ENCODE measurements at regions not wholly inside any gene's neighbourhood (a gene's known extent, or its start where the extent isn't known, plus 50 kb on each side); places are given as distances from the start of the nearest gene placed in this dataset.

DNA sequence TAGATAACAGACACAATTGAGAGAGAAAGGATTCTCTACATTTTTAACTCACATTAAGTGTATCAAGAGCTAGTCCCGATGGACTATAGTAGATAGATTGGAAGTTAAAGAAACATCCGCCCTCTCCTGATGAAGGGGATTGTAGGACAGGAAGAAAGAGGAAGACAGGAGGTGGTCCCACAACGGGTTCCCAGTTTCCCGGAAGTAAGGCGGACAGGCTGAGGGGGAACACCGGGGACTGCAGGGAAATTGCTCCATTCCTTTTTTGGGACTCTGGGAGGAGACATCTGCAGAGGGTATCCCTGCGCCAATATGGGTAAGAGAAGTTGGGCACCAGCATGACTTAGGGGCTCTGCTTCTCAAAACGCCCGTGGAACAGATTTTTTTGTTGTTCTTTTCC lies 177.5 kb upstream of the ATF7IP start:
- no peak for DNase-seq (ENCODE audit: extremely low read depth, insufficient read length)
- Histone ChIP-seq H3K27me3 (replicated peaks; ENCODE audit: control insufficient read depth, insufficient read depth, low read length) (no peaks in the 10 kb centered on the region), H3K36me3 (ENCODE audit: control insufficient read depth, insufficient read depth, low read length) (no peaks in the 10 kb centered on the region), H3K4me3 (replicated peaks; ENCODE audit: low read depth, low read length) (no peak overlapping the region)
- TF ChIP-seq, protein P1, sequence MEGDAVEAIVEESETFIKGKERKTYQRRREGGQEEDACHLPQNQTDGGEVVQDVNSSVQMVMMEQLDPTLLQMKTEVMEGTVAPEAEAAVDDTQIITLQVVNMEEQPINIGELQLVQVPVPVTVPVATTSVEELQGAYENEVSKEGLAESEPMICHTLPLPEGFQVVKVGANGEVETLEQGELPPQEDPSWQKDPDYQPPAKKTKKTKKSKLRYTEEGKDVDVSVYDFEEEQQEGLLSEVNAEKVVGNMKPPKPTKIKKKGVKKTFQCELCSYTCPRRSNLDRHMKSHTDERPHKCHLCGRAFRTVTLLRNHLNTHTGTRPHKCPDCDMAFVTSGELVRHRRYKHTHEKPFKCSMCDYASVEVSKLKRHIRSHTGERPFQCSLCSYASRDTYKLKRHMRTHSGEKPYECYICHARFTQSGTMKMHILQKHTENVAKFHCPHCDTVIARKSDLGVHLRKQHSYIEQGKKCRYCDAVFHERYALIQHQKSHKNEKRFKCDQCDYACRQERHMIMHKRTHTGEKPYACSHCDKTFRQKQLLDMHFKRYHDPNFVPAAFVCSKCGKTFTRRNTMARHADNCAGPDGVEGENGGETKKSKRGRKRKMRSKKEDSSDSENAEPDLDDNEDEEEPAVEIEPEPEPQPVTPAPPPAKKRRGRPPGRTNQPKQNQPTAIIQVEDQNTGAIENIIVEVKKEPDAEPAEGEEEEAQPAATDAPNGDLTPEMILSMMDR (IDR thresholded peaks at IDR 0.05; ENCODE audit: insufficient read depth, low read length, poor library complexity, severe bottlenecking): no peak

DNA sequence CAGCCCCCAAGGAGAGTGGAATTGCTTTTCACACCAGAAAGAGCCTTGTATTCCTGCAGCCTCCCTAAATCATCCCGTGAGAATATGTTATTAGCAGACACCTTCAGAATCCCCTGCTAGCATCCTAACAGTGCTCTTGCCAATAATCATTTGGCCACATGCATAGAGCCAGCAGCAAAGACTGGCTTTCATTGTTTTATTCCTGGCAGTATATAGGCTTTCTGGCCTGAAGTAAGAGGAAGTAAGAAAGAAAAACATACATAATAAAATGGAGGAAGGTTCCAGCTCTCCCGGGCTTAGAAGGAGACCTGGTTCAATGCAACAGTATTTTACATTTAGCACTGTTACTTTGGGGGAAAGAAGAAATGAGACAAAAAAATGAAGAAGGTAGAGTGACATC lies 176.7 kb upstream of the ATF7IP start:
- no peaks in the 10 kb centered on the region for H3K27me3 ChIP-seq (replicated peaks; ENCODE audit: control insufficient read depth, insufficient read depth, low read length)
- no peaks in the 10 kb centered on the region for H3K36me3 ChIP-seq (ENCODE audit: control insufficient read depth, insufficient read depth, low read length)
- no peak for DNase-seq (ENCODE audit: extremely low read depth, insufficient read length)
- TF ChIP-seq, protein P1 (IDR thresholded peaks at IDR 0.05; ENCODE audit: insufficient read depth, low read length, poor library complexity, severe bottlenecking): no peak
- H3K4me3 ChIP-seq (replicated peaks; ENCODE audit: low read depth, low read length): no peak overlapping the region

DNA sequence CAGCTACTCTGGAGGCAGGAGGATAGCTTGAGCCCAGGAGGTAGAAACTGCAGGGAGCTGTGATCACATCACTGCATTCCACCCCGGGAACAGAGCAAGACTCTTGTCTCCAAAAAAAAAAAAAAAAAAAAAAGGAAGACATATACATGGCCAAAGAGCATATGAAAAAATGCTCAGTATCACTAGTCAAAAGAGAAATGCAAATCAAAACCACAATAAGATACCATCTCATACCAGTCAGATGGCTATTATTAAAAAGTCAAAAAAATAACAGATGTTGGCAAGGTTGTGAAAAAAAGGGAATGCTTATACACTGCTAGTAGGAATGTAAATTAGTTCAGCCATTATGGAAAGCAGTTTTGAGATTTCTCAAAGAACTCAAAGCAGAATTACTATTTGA lies 174.8 kb upstream of the ATF7IP start:
- no peaks in the 10 kb centered on the region; the same call in 1 of the 2 replicates for H3K27me3 ChIP-seq (replicated peaks; ENCODE audit: control insufficient read depth, insufficient read depth, low read length)
- no peak for DNase-seq (ENCODE audit: extremely low read depth, insufficient read length)
- no peak overlapping the region for H3K4me3 ChIP-seq (replicated peaks; ENCODE audit: low read depth, low read length)
- TF ChIP-seq, protein P1 (IDR thresholded peaks at IDR 0.05; ENCODE audit: insufficient read depth, low read length, poor library complexity, severe bottlenecking): no peak
- no peaks in the 10 kb centered on the region for H3K36me3 ChIP-seq (ENCODE audit: control insufficient read depth, insufficient read depth, low read length)

DNA sequence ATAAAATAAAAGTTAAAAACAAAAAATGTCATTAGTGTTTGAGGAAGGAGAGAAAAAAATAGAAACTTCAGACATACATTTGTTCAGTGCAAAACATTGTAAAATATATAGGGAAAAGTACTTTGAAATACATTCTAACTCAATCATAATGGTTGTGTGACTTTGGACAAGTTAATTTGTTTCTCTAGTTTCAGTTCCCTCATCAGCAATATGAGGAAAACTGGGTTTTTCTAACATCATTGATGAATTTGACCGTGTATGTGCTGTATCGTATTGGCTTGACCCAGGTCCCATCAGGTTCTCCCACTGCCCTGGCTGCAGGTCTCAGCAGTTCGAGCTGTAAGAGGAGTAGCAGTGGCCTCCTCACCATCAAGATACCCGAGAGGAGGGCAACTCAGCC lies 173.9 kb upstream of the ATF7IP start:
- Histone ChIP-seq H3K27me3 (replicated peaks; ENCODE audit: control insufficient read depth, insufficient read depth, low read length) (no peaks in the 10 kb centered on the region; the same call in 1 of the 2 replicates), H3K36me3 (ENCODE audit: control insufficient read depth, insufficient read depth, low read length) (no peaks in the 10 kb centered on the region), H3K4me3 (replicated peaks; ENCODE audit: low read depth, low read length) (no peak overlapping the region)
- TF ChIP-seq, protein P1 (IDR thresholded peaks at IDR 0.05; ENCODE audit: insufficient read depth, low read length, poor library complexity, severe bottlenecking): no peak
- DNase-seq (ENCODE audit: extremely low read depth, insufficient read length): no peak

DNA sequence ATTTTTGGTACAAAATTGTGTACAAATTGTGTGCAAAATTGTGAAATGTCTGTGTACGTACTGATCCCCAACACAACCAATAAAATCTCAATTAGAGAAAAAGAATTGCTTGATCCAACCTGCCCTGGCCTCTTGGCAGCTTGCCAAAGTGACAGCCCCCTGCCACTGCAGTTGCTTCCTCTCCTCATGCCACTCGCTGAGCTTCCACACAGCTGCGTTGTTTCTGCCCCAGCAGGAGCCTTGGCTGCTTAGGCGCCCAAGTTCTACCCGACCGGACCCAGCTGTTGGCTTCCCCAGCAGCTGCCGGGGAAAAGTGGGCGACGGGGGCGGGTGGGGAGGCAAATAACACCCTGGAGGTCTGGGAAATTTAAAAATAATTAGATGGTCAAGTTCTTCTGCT lies 171.8 kb upstream of the ATF7IP start:
- Histone ChIP-seq H3K36me3 (ENCODE audit: control insufficient read depth, insufficient read depth, low read length) (no peaks in the 10 kb centered on the region), H3K27me3 (replicated peaks; ENCODE audit: control insufficient read depth, insufficient read depth, low read length) (no peaks in the 10 kb centered on the region; the same call in 1 of the 2 replicates), H3K4me3 (replicated peaks; ENCODE audit: low read depth, low read length) (no peak overlapping the region)
- TF ChIP-seq, protein P1 (IDR thresholded peaks at IDR 0.05; ENCODE audit: insufficient read depth, low read length, poor library complexity, severe bottlenecking): no peak
- no peak for DNase-seq (ENCODE audit: extremely low read depth, insufficient read length)

DNA sequence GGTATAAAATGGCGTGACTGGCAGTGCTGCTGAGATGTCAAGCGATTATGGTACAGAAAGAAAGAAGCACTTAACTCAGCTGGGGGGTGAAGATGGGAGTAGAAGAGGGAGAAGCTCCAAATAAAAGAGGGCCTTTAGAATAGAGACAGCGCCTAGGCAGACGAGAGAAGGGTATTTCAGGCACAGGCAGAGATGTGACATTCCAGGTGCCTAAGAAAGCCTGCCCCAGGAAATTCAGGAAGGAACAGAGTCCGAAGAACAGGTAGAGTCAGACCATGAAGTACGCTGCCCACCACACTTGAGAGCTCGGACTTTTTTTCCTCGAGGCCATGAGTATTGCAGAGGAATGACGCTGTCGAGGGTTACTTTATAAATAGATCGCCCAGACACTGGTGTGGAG lies 170.9 kb upstream of the ATF7IP start:
- no peak for DNase-seq (ENCODE audit: extremely low read depth, insufficient read length)
- no peak overlapping the region for H3K4me3 ChIP-seq (replicated peaks; ENCODE audit: low read depth, low read length)
- TF ChIP-seq, protein P1 (IDR thresholded peaks at IDR 0.05; ENCODE audit: insufficient read depth, low read length, poor library complexity, severe bottlenecking): no peak

More for the DNA sequence above, 170.9 kb upstream of the ATF7IP start:
- H3K27me3 ChIP-seq (replicated peaks; ENCODE audit: control insufficient read depth, insufficient read depth, low read length): no peaks in the 10 kb centered on the region; the same call in 1 of the 2 replicates
- no peaks in the 10 kb centered on the region for H3K36me3 ChIP-seq (ENCODE audit: control insufficient read depth, insufficient read depth, low read length)
